Activated CD8-positive, alpha-beta memory T cell treated with anti-CD3 and anti-CD28 coated beads, Interleukin-2, amount 50 U/mL, for 24 hours (primary cell): ENCODE measurements at regions not wholly inside any gene's neighbourhood (a gene's known extent, or its start where the extent isn't known, plus 50 kb on each side); places are given as distances from the start of the nearest gene placed in this dataset.
"Not testable (repeated sequence)": the region's sequence is repeated elsewhere in the genome, so short reads cannot be mapped to it uniquely, and the experiment has no call there.

ENCODE experiments used
- DNase-seq: peaks from one replicate; pipeline ENCODE4 v3.0.0-alpha.2; 2020; ENCODE audit errors: extremely low read depth

- DNase-seq, result no peak
Measured at GRCh38 chr18:47412924-47413323, 161.5 kb upstream of the SKOR2 start.

- DNase-seq, result no peak
Measured at GRCh38 chr18:47411159-47411558, 159.7 kb upstream of the SKOR2 start.

- no peak for DNase-seq
Measured at GRCh38 chr18:47410139-47410538, 158.7 kb upstream of the SKOR2 start.

GRCh38 chr18:47409519-47409918, 158.1 kb upstream of the SKOR2 start:
- no peak for DNase-seq

GRCh38 chr18:47407736-47408135, 156.3 kb upstream of the SKOR2 start:
- DNase-seq, result no peak

GRCh38 chr18:47404845-47405244, 153.4 kb upstream of the SKOR2 start:
- DNase-seq, result no peak

- no peak for DNase-seq
Measured at GRCh38 chr18:47403949-47404348, 152.5 kb upstream of the SKOR2 start.

- DNase-seq, result no peak
Measured at GRCh38 chr18:47403317-47403716, 151.9 kb upstream of the SKOR2 start.

GRCh38 chr18:47399475-47399874, 148.0 kb upstream of the SKOR2 start:
- DNase-seq, result no peak

- DNase-seq, result no peak
Measured at GRCh38 chr18:47397671-47398319, 146.3 kb upstream of the SKOR2 start.

GRCh38 chr18:47391665-47392064, 140.2 kb upstream of the SKOR2 start:
- DNase-seq, result no peak

- DNase-seq, result no peak
Measured at GRCh38 chr18:47390410-47391024, 139.1 kb upstream of the SKOR2 start.

- no peak for DNase-seq
Measured at GRCh38 chr18:47389210-47389609, 137.8 kb upstream of the SKOR2 start.

GRCh38 chr18:47387864-47388263, 136.4 kb upstream of the SKOR2 start:
- no peak for DNase-seq

- no peak for DNase-seq
Measured at GRCh38 chr18:47383729-47384128, 132.3 kb upstream of the SKOR2 start.

GRCh38 chr18:47381975-47382570, 130.6 kb upstream of the SKOR2 start:
- DNase-seq, result no peak

GRCh38 chr18:47380153-47380552, 128.7 kb upstream of the SKOR2 start:
- no peak for DNase-seq

- DNase-seq, result no peak
Measured at GRCh38 chr18:47373465-47373864, 122.0 kb upstream of the SKOR2 start.

- DNase-seq, result no peak
Measured at GRCh38 chr18:47370052-47370451, 118.6 kb upstream of the SKOR2 start.

- DNase-seq, result not testable (repeated sequence)
Measured at GRCh38 chr18:47354061-47354460, 102.6 kb upstream of the SKOR2 start.

GRCh38 chr18:47346016-47346415, 94.6 kb upstream of the SKOR2 start:
- DNase-seq, result no peak

GRCh38 chr18:47345291-47345690, 93.8 kb upstream of the SKOR2 start:
- DNase-seq, result no peak

- no peak for DNase-seq
Measured at GRCh38 chr18:47343291-47343690, 91.8 kb upstream of the SKOR2 start.
